ENCODE measurements at regions not wholly inside any gene's neighbourhood (a gene's known extent, or its start where the extent isn't known, plus 50 kb on each side); places are given as distances from the start of the nearest gene placed in this dataset.

DNA sequence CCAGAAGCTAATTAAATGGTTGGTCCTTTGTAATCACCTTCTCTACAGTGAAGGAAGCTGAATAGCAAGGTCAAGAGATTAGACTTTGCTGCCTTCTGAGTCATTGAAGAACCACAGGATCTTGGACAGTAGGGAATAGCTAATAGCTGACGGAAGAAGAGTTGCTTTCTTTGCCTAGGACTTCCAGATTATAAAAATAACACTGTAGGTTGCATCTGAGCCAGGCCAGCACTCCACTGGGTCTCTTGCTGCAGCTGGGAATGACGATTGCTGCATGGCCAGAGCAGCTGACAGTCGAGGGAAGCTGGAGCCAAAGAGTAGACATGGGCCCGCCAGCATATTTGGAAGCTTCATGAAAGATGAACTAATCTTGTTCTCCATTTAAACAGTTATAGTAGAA lies 81.5 kb upstream of the KCNMB2 start:
- TF ChIP-seq, protein P1, sequence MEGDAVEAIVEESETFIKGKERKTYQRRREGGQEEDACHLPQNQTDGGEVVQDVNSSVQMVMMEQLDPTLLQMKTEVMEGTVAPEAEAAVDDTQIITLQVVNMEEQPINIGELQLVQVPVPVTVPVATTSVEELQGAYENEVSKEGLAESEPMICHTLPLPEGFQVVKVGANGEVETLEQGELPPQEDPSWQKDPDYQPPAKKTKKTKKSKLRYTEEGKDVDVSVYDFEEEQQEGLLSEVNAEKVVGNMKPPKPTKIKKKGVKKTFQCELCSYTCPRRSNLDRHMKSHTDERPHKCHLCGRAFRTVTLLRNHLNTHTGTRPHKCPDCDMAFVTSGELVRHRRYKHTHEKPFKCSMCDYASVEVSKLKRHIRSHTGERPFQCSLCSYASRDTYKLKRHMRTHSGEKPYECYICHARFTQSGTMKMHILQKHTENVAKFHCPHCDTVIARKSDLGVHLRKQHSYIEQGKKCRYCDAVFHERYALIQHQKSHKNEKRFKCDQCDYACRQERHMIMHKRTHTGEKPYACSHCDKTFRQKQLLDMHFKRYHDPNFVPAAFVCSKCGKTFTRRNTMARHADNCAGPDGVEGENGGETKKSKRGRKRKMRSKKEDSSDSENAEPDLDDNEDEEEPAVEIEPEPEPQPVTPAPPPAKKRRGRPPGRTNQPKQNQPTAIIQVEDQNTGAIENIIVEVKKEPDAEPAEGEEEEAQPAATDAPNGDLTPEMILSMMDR (IDR thresholded peaks at IDR 0.05), result no peak
- TF ChIP-seq POLR2AphosphoS5 (IDR thresholded peaks at IDR 0.05) (no peak), POLR2A (IDR thresholded peaks at IDR 0.05) (no peak), EP300 (IDR thresholded peaks at IDR 0.05) (no peak)
